C4-2B (cell line): ENCODE measurements at regions not wholly inside any gene's neighbourhood (a gene's known extent, or its start where the extent isn't known, plus 50 kb on each side); places are given as distances from the start of the nearest gene placed in this dataset.
"Not testable (repeated sequence)": the region's sequence is repeated elsewhere in the genome, so short reads cannot be mapped to it uniquely, and the experiment has no call there.

Source experiments
- ZFX ChIP-seq: fragments of 450-650 bp; IDR thresholded peaks from 2 replicates; pipeline ENCODE4 v1.6.1; 2017
- TF ChIP-seq, protein P1 (sequence below): fragments of 450-650 bp; conservative IDR thresholded peaks from 2 replicates; pipeline ENCODE4 v1.5.1; 2017; ENCODE audit warnings: mild to moderate bottlenecking

- TF ChIP-seq, protein P1, sequence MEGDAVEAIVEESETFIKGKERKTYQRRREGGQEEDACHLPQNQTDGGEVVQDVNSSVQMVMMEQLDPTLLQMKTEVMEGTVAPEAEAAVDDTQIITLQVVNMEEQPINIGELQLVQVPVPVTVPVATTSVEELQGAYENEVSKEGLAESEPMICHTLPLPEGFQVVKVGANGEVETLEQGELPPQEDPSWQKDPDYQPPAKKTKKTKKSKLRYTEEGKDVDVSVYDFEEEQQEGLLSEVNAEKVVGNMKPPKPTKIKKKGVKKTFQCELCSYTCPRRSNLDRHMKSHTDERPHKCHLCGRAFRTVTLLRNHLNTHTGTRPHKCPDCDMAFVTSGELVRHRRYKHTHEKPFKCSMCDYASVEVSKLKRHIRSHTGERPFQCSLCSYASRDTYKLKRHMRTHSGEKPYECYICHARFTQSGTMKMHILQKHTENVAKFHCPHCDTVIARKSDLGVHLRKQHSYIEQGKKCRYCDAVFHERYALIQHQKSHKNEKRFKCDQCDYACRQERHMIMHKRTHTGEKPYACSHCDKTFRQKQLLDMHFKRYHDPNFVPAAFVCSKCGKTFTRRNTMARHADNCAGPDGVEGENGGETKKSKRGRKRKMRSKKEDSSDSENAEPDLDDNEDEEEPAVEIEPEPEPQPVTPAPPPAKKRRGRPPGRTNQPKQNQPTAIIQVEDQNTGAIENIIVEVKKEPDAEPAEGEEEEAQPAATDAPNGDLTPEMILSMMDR: not testable (repeated sequence)
- not testable (repeated sequence) for TF ChIP-seq ZFX
Observed at GRCh38 chr1:70796298-70796697, 251.3 kb downstream of the PTGER3 start.
